ENCODE measurements at regions not wholly inside any gene's neighbourhood (a gene's known extent, or its start where the extent isn't known, plus 50 kb on each side); places are given as distances from the start of the nearest gene placed in this dataset.

DNA sequence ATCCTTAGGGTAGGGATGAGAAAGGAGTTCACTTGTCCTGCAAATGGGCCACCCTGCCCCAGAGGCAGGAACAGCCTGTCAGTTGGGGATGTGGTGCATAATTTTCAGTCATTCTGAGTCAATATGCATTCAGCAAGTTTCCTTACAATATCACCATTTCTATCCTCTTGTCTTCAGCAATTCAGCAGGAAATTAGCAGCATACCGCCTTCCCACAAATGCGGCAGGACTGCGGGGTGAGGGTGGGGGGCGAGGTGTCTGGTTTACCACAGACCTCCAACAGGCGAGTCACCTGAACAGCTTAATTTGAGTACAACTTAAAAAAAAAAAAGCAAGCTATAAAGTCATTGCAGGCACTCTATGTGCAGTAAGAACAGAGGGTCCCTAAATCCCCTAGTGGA, 126.8 kb downstream of the MAP3K7 start:
- TF ChIP-seq POLR2AphosphoS5 (IDR thresholded peaks at IDR 0.05; ENCODE audit: low read depth, low read length): no peak
- no peak for TF ChIP-seq SIN3A (IDR thresholded peaks at IDR 0.05; ENCODE audit: borderline replicate concordance, insufficient read depth, low read length)

All from PFSK-1 (cell line).